Thyroid gland (tissue), 4 donors: ENCODE measurements at regions not wholly inside any gene's neighbourhood (a gene's known extent, or its start where the extent isn't known, plus 50 kb on each side); places are given as distances from the start of the nearest gene placed in this dataset.

Source experiments
- DNase-seq, 2 donors: peaks; one replicate each; pipeline ENCODE4 v3.0.0-alpha.2; 2019
- H3K27ac ChIP-seq, 3 donors: fragments of 200-600 bp; sonication (generic); 1 replicate in 2 of 3; 2 replicates in 1 of 3; pipeline ENCODE4 v1.5.1; 2016 to 2019; ENCODE audit warnings: mild to moderate bottlenecking in 1 of 3, moderate library complexity in 1 of 3
- H3K27me3 ChIP-seq: fragments of 200-600 bp; sonication (generic); one replicate; pipeline ENCODE4 v1.5.1; 2019
- H3K36me3 ChIP-seq, 2 donors: fragments of 200-600 bp; sonication (generic); one replicate each; pipeline ENCODE4 v1.5.1; 2016 to 2019
- H3K4me1 ChIP-seq, 2 donors: fragments of 200-600 bp; sonication (generic); one replicate each; pipeline ENCODE4 v1.5.1; 2017 to 2019
- H3K4me3 ChIP-seq, 3 donors: fragments of 200-600 bp; sonication (generic); replicated peaks in 1 of 3; 1 replicate in 2 of 3; 2 replicates in 1 of 3; pipeline ENCODE4 v1.5.1; 2016; ENCODE audit warnings: mild to moderate bottlenecking in 1 of 3
- H3K9me3 ChIP-seq: fragments of 200-600 bp; sonication (generic); one replicate; pipeline ENCODE4 v1.5.1; 2017
- CTCF ChIP-seq, 6 experiments: fragments of 200-600 bp in 3 of 6; fragments of 450-650 bp in 3 of 6; sonication (generic) in 3 of 6; IDR thresholded peaks; one replicate each; pipeline ENCODE4 v1.5.1; 2016 to 2019; ENCODE audit warnings: antibody characterized with exemption in 6 of 6, mild to moderate bottlenecking in 2 of 6, inconsistent platforms in 1 of 6, moderate library complexity in 1 of 6
- POLR2A ChIP-seq, 2 donors: fragments of 450-650 bp; IDR thresholded peaks; one replicate each; pipeline ENCODE4 v1.6.1; 2017; ENCODE audit warnings: antibody characterized with exemption in 2 of 2, mild to moderate bottlenecking in 2 of 2, moderate library complexity in 1 of 2
- WGBS, 2 donors: methylation state at CpG; one replicate each; pipeline ENCODE4 v1.1.5; 2017; 5-methylcytosine and 5-hydroxymethylcytosine counted together
- intact Hi-C: fragments of 100-400 bp; cut with DNase I; formaldehyde crosslinking; loops from one replicate; pipeline ENCODE4 v1.15.1; 2023

DNA sequence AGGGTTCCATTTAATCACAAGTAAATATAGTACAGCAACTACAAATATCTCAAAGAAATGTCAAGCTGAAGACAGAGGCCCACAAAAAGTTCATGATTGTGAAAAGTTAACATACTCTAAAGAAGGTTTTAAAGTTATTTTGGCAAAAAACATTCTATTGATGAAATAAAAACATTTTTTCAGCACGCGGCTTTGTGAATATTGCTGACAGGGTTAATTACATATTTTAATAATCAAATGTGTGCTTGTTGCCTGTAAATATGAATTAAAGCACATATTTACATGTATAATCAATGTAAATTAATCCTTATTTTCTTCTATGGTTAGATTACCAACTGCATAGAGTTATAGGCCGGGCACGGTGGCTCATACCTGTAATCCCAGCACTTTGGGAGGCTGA is 328.1 kb downstream of the MZT1 start:
- no peaks in the 10 kb centered on the region for H3K9me3 ChIP-seq
- TF ChIP-seq CTCF (IDR thresholded peaks at IDR 0.05), result no peak
- no peak for TF ChIP-seq POLR2A (IDR thresholded peaks at IDR 0.05)
- WGBS, 2 donors, result 97% methylated on average over 4 of the region's 4 CpGs
- H3K4me3 ChIP-seq, result no peak overlapping the region
- H3K36me3 ChIP-seq, result no peaks in the 10 kb centered on the region
- no peak overlapping the region for H3K27ac ChIP-seq
- DNase-seq, result no peak
- H3K4me1 ChIP-seq, result no peaks in the 10 kb centered on the region
- intact Hi-C loops, result no loop called here
- no peaks in the 10 kb centered on the region for H3K27me3 ChIP-seq

- Histone ChIP-seq H3K4me3 (no peak overlapping the region), H3K36me3 (no peaks in the 10 kb centered on the region), H3K27ac (no peak overlapping the region), H3K4me1 (no peaks in the 10 kb centered on the region), H3K9me3 (no peaks in the 10 kb centered on the region), H3K27me3 (no peaks in the 10 kb centered on the region)
- 72 to 90% methylated on average over 1 of the region's 1 CpG for WGBS, 2 donors
- intact Hi-C loops, result no loop called here
- TF ChIP-seq CTCF (IDR thresholded peaks at IDR 0.05) (no peak), POLR2A (IDR thresholded peaks at IDR 0.05) (no peak)
- DNase-seq, result no peak
Measured at GRCh38 chr13:72397265-72397664, 330.2 kb downstream of the MZT1 start.

DNA sequence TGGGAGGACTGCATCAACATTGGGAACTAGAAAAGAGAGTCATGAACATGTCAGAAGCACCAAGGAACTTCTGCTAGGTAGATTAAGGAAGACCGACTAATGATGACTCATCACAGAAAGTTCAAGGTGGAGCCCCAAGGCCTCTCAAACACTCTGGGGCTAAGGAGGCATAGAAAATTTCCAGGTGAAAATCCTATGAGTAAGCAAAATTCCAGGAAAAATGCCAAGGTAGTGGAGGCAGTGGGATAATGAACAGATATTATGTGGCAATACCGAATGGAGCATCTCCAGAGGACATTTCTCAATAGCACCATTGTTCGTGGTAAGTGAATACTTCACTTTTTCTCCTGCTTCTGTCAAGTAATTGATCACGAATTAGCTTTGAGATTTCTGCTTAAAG is 336.5 kb downstream of the MZT1 start:
- Histone ChIP-seq H3K4me3 (no peak overlapping the region), H3K36me3 (no peaks in the 10 kb centered on the region), H3K27me3 (no peaks in the 10 kb centered on the region), H3K4me1 (no peaks in the 10 kb centered on the region), H3K9me3 (no peaks in the 10 kb centered on the region), H3K27ac (no peak overlapping the region)
- WGBS, 2 donors, result 81 to 87% methylated on average over 4 of the region's 4 CpGs
- intact Hi-C loops, result no loop called here
- DNase-seq, result no peak
- no peak for TF ChIP-seq POLR2A (IDR thresholded peaks at IDR 0.05)
- TF ChIP-seq CTCF (IDR thresholded peaks at IDR 0.05), result no peak

DNA sequence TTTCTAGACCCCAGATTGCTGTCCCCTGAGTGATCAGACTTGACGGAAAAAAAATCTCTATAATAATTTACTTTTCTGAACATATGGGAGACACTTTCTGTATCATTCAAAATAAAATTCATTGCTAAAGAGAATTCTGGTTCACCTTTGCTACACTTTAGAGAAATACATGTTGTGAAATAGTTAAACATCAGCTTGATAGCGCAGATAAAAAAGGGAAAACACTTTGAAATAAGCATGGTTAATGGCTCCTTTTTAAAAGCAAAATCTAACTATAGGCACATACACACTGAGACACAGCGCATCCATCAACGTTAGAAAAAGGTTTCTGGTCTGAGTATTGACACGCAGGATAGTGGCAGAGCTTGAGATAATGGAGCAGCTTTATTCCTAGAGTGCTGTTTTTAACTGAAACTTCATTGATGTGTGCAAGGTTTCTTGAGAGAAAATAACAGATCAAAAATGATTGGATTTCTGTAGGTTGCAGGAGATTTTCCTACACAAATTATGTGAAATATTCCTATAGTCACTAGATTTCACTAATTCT is 341.2 kb downstream of the MZT1 start:
- H3K4me1 ChIP-seq, result no peaks in the 10 kb centered on the region
- no peaks in the 10 kb centered on the region for H3K36me3 ChIP-seq
- no peak overlapping the region for H3K27ac ChIP-seq
- H3K4me3 ChIP-seq, result no peak overlapping the region
- no peaks in the 10 kb centered on the region for H3K27me3 ChIP-seq
- WGBS, 2 donors, result 86 to 90% methylated on average over 5 of the region's 5 CpGs
- no peaks in the 10 kb centered on the region for H3K9me3 ChIP-seq
- no peak for TF ChIP-seq POLR2A (IDR thresholded peaks at IDR 0.05)
- no peak for TF ChIP-seq CTCF (IDR thresholded peaks at IDR 0.05)
- no peak for DNase-seq
- intact Hi-C loops, result no loop called here

DNA sequence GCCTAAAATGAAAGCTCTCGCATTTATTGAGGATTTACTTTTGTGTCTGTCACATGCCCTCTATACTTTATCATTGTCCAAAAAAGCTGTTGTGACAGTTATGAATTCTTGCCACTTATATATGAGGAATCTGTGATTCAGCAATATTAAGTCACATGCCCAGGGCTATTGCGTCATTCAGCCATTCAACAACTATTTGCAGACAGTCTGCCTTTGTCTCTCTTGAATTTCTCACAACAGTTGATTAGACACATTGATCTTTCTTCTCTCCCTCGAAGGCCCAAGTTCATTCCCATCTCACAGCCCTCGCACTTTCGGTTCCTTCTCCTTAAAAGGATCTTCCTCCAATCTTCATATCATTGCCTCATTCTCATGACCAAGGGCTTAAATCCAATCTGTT is 342.6 kb downstream of the MZT1 start:
- Histone ChIP-seq H3K4me3 (no peak overlapping the region), H3K36me3 (no peaks in the 10 kb centered on the region), H3K4me1 (no peaks in the 10 kb centered on the region), H3K9me3 (no peaks in the 10 kb centered on the region), H3K27me3 (no peaks in the 10 kb centered on the region), H3K27ac (no peak overlapping the region)
- no peak for DNase-seq
- WGBS, 2 donors, result 88 to 89% methylated on average over 5 of the region's 5 CpGs
- no peak for TF ChIP-seq CTCF (IDR thresholded peaks at IDR 0.05)
- no peak for TF ChIP-seq POLR2A (IDR thresholded peaks at IDR 0.05)
- intact Hi-C loops, result no loop called here
